Activated naive CD4-positive, alpha-beta T cell treated with anti-CD3 and anti-CD28 coated beads, Interleukin-2, amount 10 ng/mL, durations not matched to agents 7 days and 5 days (primary cell): ENCODE measurements at regions not wholly inside any gene's neighbourhood (a gene's known extent, or its start where the extent isn't known, plus 50 kb on each side); places are given as distances from the start of the nearest gene placed in this dataset.
"Not testable (repeated sequence)": the region's sequence is repeated elsewhere in the genome, so short reads cannot be mapped to it uniquely, and the experiment has no call there.

Experiments used
- CTCF ChIA-PET: fragments of 350-600 bp; sonication (Branson Sonifier 250); formaldehyde crosslinking; loops from one replicate; lab custom pipeline; 2021; ENCODE audit warnings: antibody characterized with exemption; lab: Charles Lee
- DNase-seq: peaks from one replicate; pipeline ENCODE4 v3.0.0-alpha.2; 2020
- H3K27ac Mint-ChIP-seq: one replicate; pipeline ENCODE4 v1.8.0; 2021; ENCODE audit warnings: mild to moderate bottlenecking, moderate library complexity, mixed read lengths
- H3K27me3 Mint-ChIP-seq: one replicate; pipeline ENCODE4 v1.8.0; 2021; ENCODE audit warnings: mild to moderate bottlenecking, mixed read lengths
- H3K36me3 Mint-ChIP-seq: one replicate; pipeline ENCODE4 v1.8.0; 2021; ENCODE audit warnings: mixed read lengths
- H3K4me1 Mint-ChIP-seq: one replicate; pipeline ENCODE4 v1.8.0; 2021; ENCODE audit warnings: mixed read lengths
- H3K4me3 Mint-ChIP-seq: one replicate; pipeline ENCODE4 v1.8.0; 2021; ENCODE audit warnings: mild to moderate bottlenecking, moderate library complexity, mixed read lengths
- H3K9me3 Mint-ChIP-seq: one replicate; pipeline ENCODE4 v1.8.0; 2021; ENCODE audit warnings: mixed read lengths

GRCh38 chr1:203401199-203401877, 50.4 kb upstream of the FMOD start:
- peaks cover 38% of the 10 kb centered on the region for H3K27me3 Mint-ChIP-seq

GRCh38 chr1:203402152-203402551, 51.2 kb upstream of the FMOD start:
- H3K4me1 Mint-ChIP-seq = no peaks in the 10 kb centered on the region
- H3K27me3 Mint-ChIP-seq = peaks cover 42% of the 10 kb centered on the region
- H3K36me3 Mint-ChIP-seq = no peaks in the 10 kb centered on the region
- H3K4me3 Mint-ChIP-seq = no peak overlapping the region
- CTCF ChIA-PET = no interaction called here
- H3K27ac Mint-ChIP-seq = no peak overlapping the region
- no peak for DNase-seq
- no peaks in the 10 kb centered on the region for H3K9me3 Mint-ChIP-seq

More at GRCh38 chr1:203401199-203401877, 50.4 kb upstream of the FMOD start:
- Mint-ChIP-seq H3K4me3 (no peak overlapping the region), H3K9me3 (no peaks in the 10 kb centered on the region), H3K27ac (no peak overlapping the region), H3K36me3 (no peaks in the 10 kb centered on the region), H3K4me1 (no peaks in the 10 kb centered on the region)
- no peak for DNase-seq
- CTCF ChIA-PET = no interaction called here

- no peaks in the 10 kb centered on the region for H3K36me3 Mint-ChIP-seq
- DNase-seq = no peak
- H3K9me3 Mint-ChIP-seq = no peaks in the 10 kb centered on the region
- H3K27me3 Mint-ChIP-seq = peaks cover 45% of the 10 kb centered on the region
- H3K4me3 Mint-ChIP-seq = no peak overlapping the region
- H3K27ac Mint-ChIP-seq = no peak overlapping the region
- CTCF ChIA-PET = no interaction called here
- no peaks in the 10 kb centered on the region for H3K4me1 Mint-ChIP-seq
Measured at GRCh38 chr1:203402629-203403337, 51.9 kb upstream of the FMOD start.

GRCh38 chr1:203403586-203403985, 52.7 kb upstream of the FMOD start:
- H3K9me3 Mint-ChIP-seq = no peaks in the 10 kb centered on the region
- no peak for DNase-seq
- CTCF ChIA-PET = no interaction called here
- H3K36me3 Mint-ChIP-seq = no peaks in the 10 kb centered on the region
- no peak overlapping the region for H3K4me3 Mint-ChIP-seq
- H3K4me1 Mint-ChIP-seq = no peaks in the 10 kb centered on the region
- H3K27me3 Mint-ChIP-seq = peaks cover 45% of the 10 kb centered on the region
- H3K27ac Mint-ChIP-seq = no peak overlapping the region

- Mint-ChIP-seq H3K36me3 (no peaks in the 10 kb centered on the region), H3K4me1 (no peaks in the 10 kb centered on the region), H3K27ac (no peak overlapping the region), H3K27me3 (peaks cover 55% of the 10 kb centered on the region), H3K4me3 (no peak overlapping the region), H3K9me3 (no peaks in the 10 kb centered on the region)
- DNase-seq = no peak
- CTCF ChIA-PET = no interaction called here
Measured at GRCh38 chr1:203404546-203404945, 53.6 kb upstream of the FMOD start.

GRCh38 chr1:203405703-203406438, 54.9 kb upstream of the FMOD start:
- no peaks in the 10 kb centered on the region for H3K4me1 Mint-ChIP-seq
- H3K4me3 Mint-ChIP-seq = no peak overlapping the region
- no peak for DNase-seq
- H3K36me3 Mint-ChIP-seq = no peaks in the 10 kb centered on the region
- H3K27ac Mint-ChIP-seq = no peak overlapping the region
- H3K27me3 Mint-ChIP-seq = peaks cover 68% of the 10 kb centered on the region
- no peaks in the 10 kb centered on the region for H3K9me3 Mint-ChIP-seq
- CTCF ChIA-PET = no interaction called here

GRCh38 chr1:203406446-203407045, 55.6 kb upstream of the FMOD start:
- Mint-ChIP-seq H3K27me3 (peaks cover 70% of the 10 kb centered on the region), H3K4me1 (no peaks in the 10 kb centered on the region), H3K9me3 (no peaks in the 10 kb centered on the region), H3K27ac (no peak overlapping the region), H3K36me3 (no peaks in the 10 kb centered on the region), H3K4me3 (no peak overlapping the region)
- no peak for DNase-seq
- CTCF ChIA-PET = no interaction called here

- Mint-ChIP-seq H3K36me3 (no peaks in the 10 kb centered on the region), H3K27me3 (peaks cover 74% of the 10 kb centered on the region), H3K4me1 (no peaks in the 10 kb centered on the region), H3K27ac (no peak overlapping the region), H3K9me3 (no peaks in the 10 kb centered on the region), H3K4me3 (no peak overlapping the region)
- CTCF ChIA-PET = interaction anchor here (0.5 kb wide), 1 partner anchor 80 kb away, joined by 3 read pairs; no protein-coding TSS in a partner anchor
- DNase-seq = no peak
Measured at GRCh38 chr1:203407296-203407695, 56.4 kb upstream of the FMOD start.

GRCh38 chr1:203408486-203409481, 57.9 kb upstream of the FMOD start:
- no peak for DNase-seq
- H3K27ac Mint-ChIP-seq = no peak overlapping the region
- H3K9me3 Mint-ChIP-seq = peaks cover 5% of the 10 kb centered on the region
- CTCF ChIA-PET = interaction anchor here (1.2 kb wide), 1 partner anchor 141 kb away, joined by 3 read pairs; no protein-coding TSS in a partner anchor
- H3K4me3 Mint-ChIP-seq = no peak overlapping the region
- no peaks in the 10 kb centered on the region for H3K36me3 Mint-ChIP-seq
- no peaks in the 10 kb centered on the region for H3K4me1 Mint-ChIP-seq
- H3K27me3 Mint-ChIP-seq = peaks cover 71% of the 10 kb centered on the region

- CTCF ChIA-PET = interaction anchor here (1.1 kb wide), 1 partner anchor 78 kb away, joined by 4 read pairs; no protein-coding TSS in a partner anchor
Measured at GRCh38 chr1:203410182-203410900, 59.4 kb upstream of the FMOD start.

GRCh38 chr1:203411431-203411830, 60.5 kb upstream of the FMOD start:
- H3K27me3 Mint-ChIP-seq = peaks cover 59% of the 10 kb centered on the region
- not testable (repeated sequence) for H3K4me1 Mint-ChIP-seq, H3K36me3 Mint-ChIP-seq, DNase-seq, H3K27ac Mint-ChIP-seq, H3K9me3 Mint-ChIP-seq, H3K4me3 Mint-ChIP-seq
- CTCF ChIA-PET = interaction anchor here (0.9 to 1.3 kb wide), 3 partner anchors 144 to 327 kb away, joined by 3 read pairs; no protein-coding TSS in a partner anchor

More at GRCh38 chr1:203410182-203410900, 59.4 kb upstream of the FMOD start:
- H3K27ac Mint-ChIP-seq = no peak overlapping the region
- no peaks in the 10 kb centered on the region for H3K4me1 Mint-ChIP-seq
- H3K9me3 Mint-ChIP-seq = peaks cover 5% of the 10 kb centered on the region
- no peak overlapping the region for H3K4me3 Mint-ChIP-seq
- no peak for DNase-seq
- no peaks in the 10 kb centered on the region for H3K36me3 Mint-ChIP-seq
- H3K27me3 Mint-ChIP-seq = peaks cover 66% of the 10 kb centered on the region

- peaks cover 21% of the 10 kb centered on the region for H3K27me3 Mint-ChIP-seq
- no peak for DNase-seq
- CTCF ChIA-PET = interaction anchor here (1.2 kb wide), 1 partner anchor 152 kb away, joined by 3 read pairs; no protein-coding TSS in a partner anchor
- H3K9me3 Mint-ChIP-seq = no peaks in the 10 kb centered on the region
- no peak overlapping the region for H3K27ac Mint-ChIP-seq
- H3K4me1 Mint-ChIP-seq = no peaks in the 10 kb centered on the region
- H3K4me3 Mint-ChIP-seq = no peak overlapping the region
- no peaks in the 10 kb centered on the region for H3K36me3 Mint-ChIP-seq
Measured at GRCh38 chr1:203419558-203419957, 56.0 kb upstream of the PRELP start.
